ENCODE measurements at regions not wholly inside any gene's neighbourhood (a gene's known extent, or its start where the extent isn't known, plus 50 kb on each side); places are given as distances from the start of the nearest gene placed in this dataset.
"Not testable (repeated sequence)": the region's sequence is repeated elsewhere in the genome, so short reads cannot be mapped to it uniquely, and the experiment has no call there.

DNA sequence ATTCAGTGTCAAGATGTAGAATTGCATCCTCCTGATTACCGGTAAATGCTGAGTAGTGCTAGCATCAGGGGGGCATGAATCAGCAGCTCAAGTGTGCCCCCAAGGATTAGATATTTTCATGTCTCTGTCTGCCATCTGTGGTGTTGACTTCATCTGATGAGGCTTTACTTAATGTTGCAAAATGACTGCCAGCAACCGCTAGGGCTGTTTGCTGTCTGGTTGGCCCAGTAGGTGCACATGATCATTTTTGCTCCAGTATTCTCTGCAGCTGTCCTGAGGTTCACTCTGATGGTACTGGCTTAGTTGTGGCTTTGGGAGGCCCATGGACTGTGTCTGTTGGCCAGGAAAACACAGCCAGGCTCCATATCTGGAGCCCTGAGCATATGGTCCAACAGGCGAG lies 316.4 kb downstream of the SOX2 start:
- no peaks in the 10 kb centered on the region for H3K4me1 ChIP-seq (ENCODE audit: control insufficient read depth, insufficient read depth, low read length)
- ATAC-seq (no peak), DNase-seq (no peak)
- 72% methylated on average over 3 of the region's 3 CpGs for WGBS
- intact Hi-C loops (cut with DNase I) = no loop called here
- H3K27ac ChIP-seq (ENCODE audit: low read length) = no peak overlapping the region
- no peak overlapping the region for H3K4me3 ChIP-seq (ENCODE audit: low read length)
- no peaks in the 10 kb centered on the region for H3K9me3 ChIP-seq (ENCODE audit: control insufficient read depth, low read length)
- no peaks in the 10 kb centered on the region for H3K27me3 ChIP-seq (ENCODE audit: control insufficient read depth, insufficient read depth)

- intact Hi-C loops (cut with DNase I); ATAC-seq: not testable (repeated sequence)
- WGBS = 90% methylated on average over 1 of the region's 1 CpG
Measured at GRCh38 chr3:182034231-182034630, 322.5 kb downstream of the SOX2 start.

GRCh38 chr3:182035324-182035723 lies 323.6 kb downstream of the SOX2 start:
- no peaks in the 10 kb centered on the region for H3K9me3 ChIP-seq (ENCODE audit: control insufficient read depth, low read length)
- no peaks in the 10 kb centered on the region for H3K4me1 ChIP-seq (ENCODE audit: control insufficient read depth, insufficient read depth, low read length)
- intact Hi-C loops (cut with DNase I) = no loop called here
- DNase-seq = no peak
- no peak overlapping the region for H3K4me3 ChIP-seq (ENCODE audit: low read length)
- no peaks in the 10 kb centered on the region for H3K27me3 ChIP-seq (ENCODE audit: control insufficient read depth, insufficient read depth)
- 61% methylated on average over 3 of the region's 3 CpGs for WGBS
- ATAC-seq = no peak
- no peak overlapping the region for H3K27ac ChIP-seq (ENCODE audit: low read length)

More at GRCh38 chr3:182034231-182034630, 322.5 kb downstream of the SOX2 start:
- not testable (repeated sequence) for H3K4me1 ChIP-seq (ENCODE audit: control insufficient read depth, insufficient read depth, low read length); DNase-seq; H3K4me3 ChIP-seq (ENCODE audit: low read length); H3K27me3 ChIP-seq (ENCODE audit: control insufficient read depth, insufficient read depth); H3K9me3 ChIP-seq (ENCODE audit: control insufficient read depth, low read length); H3K27ac ChIP-seq (ENCODE audit: low read length)

- DNase-seq = no peak
- WGBS = 90% methylated on average over 1 of the region's 1 CpG
- Histone ChIP-seq H3K4me1 (ENCODE audit: control insufficient read depth, insufficient read depth, low read length) (no peaks in the 10 kb centered on the region), H3K27ac (ENCODE audit: low read length) (no peak overlapping the region), H3K4me3 (ENCODE audit: low read length) (no peak overlapping the region), H3K9me3 (ENCODE audit: control insufficient read depth, low read length) (no peaks in the 10 kb centered on the region), H3K27me3 (ENCODE audit: control insufficient read depth, insufficient read depth) (no peaks in the 10 kb centered on the region)
- intact Hi-C loops (cut with DNase I) = no loop called here
- no peak for ATAC-seq
Measured at GRCh38 chr3:182036382-182036781, 324.7 kb downstream of the SOX2 start.

DNA sequence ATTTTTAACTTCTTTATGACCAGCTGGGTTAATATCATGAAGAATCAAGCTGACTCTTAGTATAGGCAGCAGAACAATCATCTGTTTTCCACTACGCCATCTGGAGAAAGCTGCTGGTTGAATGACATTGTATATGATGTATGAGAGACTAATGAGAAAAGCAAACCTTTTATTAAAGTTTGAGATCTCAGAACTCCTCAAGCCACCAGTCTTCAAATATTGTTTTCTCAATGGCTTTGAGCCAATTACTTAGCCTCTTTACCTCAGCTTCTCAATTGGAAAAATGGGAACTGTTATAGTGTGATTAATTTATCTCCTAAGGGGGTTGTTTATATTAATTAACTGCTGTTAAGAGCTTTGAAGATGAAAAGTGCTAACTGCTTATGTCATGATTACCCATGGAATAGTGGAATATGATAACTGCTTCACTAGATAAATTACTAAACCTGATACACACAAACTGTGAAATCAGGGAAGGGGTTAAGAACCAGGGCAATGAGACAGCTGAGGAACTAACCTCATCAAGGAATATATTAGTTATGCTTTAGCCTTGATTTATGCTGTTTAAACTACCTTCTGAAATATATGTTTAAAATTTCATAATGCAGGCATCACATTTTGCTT lies 330.1 kb downstream of the SOX2 start:
- Histone ChIP-seq H3K4me3 (ENCODE audit: low read length) (no peak overlapping the region), H3K4me1 (ENCODE audit: control insufficient read depth, insufficient read depth, low read length) (no peaks in the 10 kb centered on the region), H3K27me3 (ENCODE audit: control insufficient read depth, insufficient read depth) (no peaks in the 10 kb centered on the region), H3K9me3 (ENCODE audit: control insufficient read depth, low read length) (no peaks in the 10 kb centered on the region), H3K27ac (ENCODE audit: low read length) (no peak overlapping the region)
- WGBS = 81% methylated on average over 1 of the region's 1 CpG
- no peak for DNase-seq
- intact Hi-C loops (cut with DNase I) = no loop called here
- ATAC-seq = no peak

- no peaks in the 10 kb centered on the region for H3K4me1 ChIP-seq (ENCODE audit: control insufficient read depth, insufficient read depth, low read length)
- no peak for ATAC-seq
- intact Hi-C loops (cut with DNase I) = no loop called here
- no peak overlapping the region for H3K27ac ChIP-seq (ENCODE audit: low read length)
- no peak for DNase-seq
- no peaks in the 10 kb centered on the region for H3K9me3 ChIP-seq (ENCODE audit: control insufficient read depth, low read length)
- H3K27me3 ChIP-seq (ENCODE audit: control insufficient read depth, insufficient read depth) = no peaks in the 10 kb centered on the region
- WGBS = 78% methylated on average over 2 of the region's 2 CpGs
- no peak overlapping the region for H3K4me3 ChIP-seq (ENCODE audit: low read length)
Measured at GRCh38 chr3:182045736-182046135, 334.0 kb downstream of the SOX2 start.

DNA sequence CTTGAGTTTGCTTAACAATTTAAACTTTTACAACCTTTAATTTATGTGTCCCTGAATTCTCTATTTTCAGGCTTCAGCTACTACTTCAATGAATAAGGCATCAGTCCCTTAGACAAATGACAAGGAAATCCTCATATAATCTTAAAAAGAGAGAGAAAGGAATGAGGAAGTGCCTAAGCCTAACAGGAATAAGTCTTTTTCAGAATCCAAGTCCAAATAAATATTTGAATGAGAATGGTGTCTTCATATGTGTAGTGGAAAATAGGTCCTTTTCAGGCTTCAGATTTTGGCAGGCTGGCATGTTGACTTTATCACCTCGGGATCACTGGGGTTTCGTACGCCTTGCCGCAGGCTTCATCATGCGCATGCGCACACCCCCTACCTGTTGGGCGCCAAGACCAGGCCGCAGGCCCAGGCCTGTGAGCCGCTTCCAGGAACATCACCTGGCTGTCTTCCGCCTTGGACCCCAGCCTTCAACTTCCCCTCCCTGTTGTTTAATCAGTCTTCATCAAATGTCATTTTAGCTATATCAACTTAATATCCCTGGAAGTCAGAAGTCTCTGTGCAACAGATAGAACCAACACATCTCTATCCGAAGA lies 334.5 kb downstream of the SOX2 start:
- Histone ChIP-seq H3K27me3 (ENCODE audit: control insufficient read depth, insufficient read depth) (no peaks in the 10 kb centered on the region), H3K4me1 (ENCODE audit: control insufficient read depth, insufficient read depth, low read length) (no peaks in the 10 kb centered on the region), H3K27ac (ENCODE audit: low read length) (no peak overlapping the region), H3K4me3 (ENCODE audit: low read length) (no peak overlapping the region), H3K9me3 (ENCODE audit: control insufficient read depth, low read length) (no peaks in the 10 kb centered on the region)
- intact Hi-C loops (cut with DNase I) = no loop called here
- ATAC-seq (no peak), DNase-seq (peak in 1 of 3 donors; percentile 24)
- WGBS = 67% methylated on average over 11 of the region's 11 CpGs

GRCh38 chr3:182050932-182051331 lies 339.2 kb downstream of the SOX2 start:
- no peaks in the 10 kb centered on the region for H3K27me3 ChIP-seq (ENCODE audit: control insufficient read depth, insufficient read depth)
- WGBS = 50% methylated on average over 3 of the region's 3 CpGs
- no peaks in the 10 kb centered on the region for H3K4me1 ChIP-seq (ENCODE audit: control insufficient read depth, insufficient read depth, low read length)
- no peaks in the 10 kb centered on the region for H3K9me3 ChIP-seq (ENCODE audit: control insufficient read depth, low read length)
- no peak overlapping the region for H3K4me3 ChIP-seq (ENCODE audit: low read length)
- H3K27ac ChIP-seq (ENCODE audit: low read length) = no peak overlapping the region
- no peak for DNase-seq
- intact Hi-C loops (cut with DNase I) = no loop called here
- no peak for ATAC-seq

DNA sequence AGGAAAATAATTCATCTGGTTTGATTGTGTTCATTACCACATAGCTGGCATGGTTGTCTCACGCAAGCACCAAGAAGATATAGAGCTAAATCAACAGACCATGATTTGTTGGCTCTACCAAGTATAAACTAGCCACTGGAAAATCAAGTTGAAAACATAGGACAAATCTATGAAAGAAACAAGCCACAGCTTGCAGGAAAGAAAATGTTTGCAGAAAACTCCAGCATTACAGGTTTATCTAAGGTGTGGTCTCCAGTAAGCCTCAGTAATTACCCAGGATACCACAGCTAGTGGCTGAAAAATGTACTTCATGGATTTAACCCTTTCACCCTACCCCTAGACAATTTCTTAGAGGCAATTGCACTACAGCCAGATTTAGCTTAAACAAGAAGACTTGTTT lies 340.6 kb downstream of the SOX2 start:
- no peak for ATAC-seq
- 86% methylated on average over 1 of the region's 1 CpG for WGBS
- no peaks in the 10 kb centered on the region for H3K9me3 ChIP-seq (ENCODE audit: control insufficient read depth, low read length)
- no peaks in the 10 kb centered on the region for H3K27me3 ChIP-seq (ENCODE audit: control insufficient read depth, insufficient read depth)
- no peak overlapping the region for H3K4me3 ChIP-seq (ENCODE audit: low read length)
- intact Hi-C loops (cut with DNase I) = no loop called here
- no peaks in the 10 kb centered on the region for H3K4me1 ChIP-seq (ENCODE audit: control insufficient read depth, insufficient read depth, low read length)
- no peak overlapping the region for H3K27ac ChIP-seq (ENCODE audit: low read length)
- no peak for DNase-seq

DNA sequence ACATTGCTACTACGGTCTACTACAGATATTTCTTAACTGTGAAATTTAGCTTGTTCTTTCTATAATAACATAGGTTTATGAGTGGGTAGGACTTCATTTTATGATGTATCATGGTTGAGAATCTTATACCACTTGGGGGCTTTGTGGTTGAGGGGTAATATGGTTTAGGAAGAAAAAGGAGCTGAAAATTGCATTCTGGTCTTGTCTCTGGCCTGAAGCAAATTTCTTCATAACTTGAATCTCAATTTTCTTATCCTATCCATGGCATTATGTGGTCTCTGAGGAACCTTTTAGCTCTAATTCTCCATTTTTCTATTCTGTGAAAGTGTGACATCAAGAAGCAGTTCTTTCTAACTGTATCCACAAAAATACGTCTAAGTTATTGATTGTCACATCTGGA lies 341.0 kb downstream of the SOX2 start:
- WGBS = 85% methylated on average over 2 of the region's 2 CpGs
- Histone ChIP-seq H3K27ac (ENCODE audit: low read length) (no peak overlapping the region), H3K4me1 (ENCODE audit: control insufficient read depth, insufficient read depth, low read length) (no peaks in the 10 kb centered on the region), H3K4me3 (ENCODE audit: low read length) (no peak overlapping the region), H3K27me3 (ENCODE audit: control insufficient read depth, insufficient read depth) (no peaks in the 10 kb centered on the region), H3K9me3 (ENCODE audit: control insufficient read depth, low read length) (no peaks in the 10 kb centered on the region)
- intact Hi-C loops (cut with DNase I) = no loop called here
- ATAC-seq = no peak
- DNase-seq = no peak

DNA sequence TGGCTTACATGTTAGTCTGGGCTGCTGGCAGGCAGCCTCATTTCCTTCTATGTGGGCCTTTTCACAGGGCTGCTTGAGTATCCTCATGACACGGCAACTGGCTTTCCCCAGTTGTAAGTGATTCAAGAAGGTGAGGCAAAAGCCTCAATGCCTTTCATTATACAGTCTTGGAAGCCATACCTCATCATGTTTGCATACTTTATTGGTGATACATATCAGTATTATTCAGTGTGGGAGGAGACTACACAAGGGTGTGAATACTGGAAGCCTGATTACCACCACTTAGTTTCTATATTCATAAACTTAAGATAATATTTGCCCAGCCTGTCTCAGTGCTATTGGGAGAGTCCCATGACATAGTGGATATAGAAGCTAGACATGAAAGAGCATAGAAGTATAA lies 346.8 kb downstream of the SOX2 start:
- DNase-seq (no peak), ATAC-seq (no peak)
- intact Hi-C loops (cut with DNase I) = no loop called here
- H3K27me3 ChIP-seq (ENCODE audit: control insufficient read depth, insufficient read depth) = no peaks in the 10 kb centered on the region
- no peaks in the 10 kb centered on the region for H3K9me3 ChIP-seq (ENCODE audit: control insufficient read depth, low read length)
- H3K4me3 ChIP-seq (ENCODE audit: low read length) = no peak overlapping the region
- 88% methylated on average over 1 of the region's 1 CpG for WGBS
- no peaks in the 10 kb centered on the region for H3K4me1 ChIP-seq (ENCODE audit: control insufficient read depth, insufficient read depth, low read length)
- H3K27ac ChIP-seq (ENCODE audit: low read length) = no peak overlapping the region

DNA sequence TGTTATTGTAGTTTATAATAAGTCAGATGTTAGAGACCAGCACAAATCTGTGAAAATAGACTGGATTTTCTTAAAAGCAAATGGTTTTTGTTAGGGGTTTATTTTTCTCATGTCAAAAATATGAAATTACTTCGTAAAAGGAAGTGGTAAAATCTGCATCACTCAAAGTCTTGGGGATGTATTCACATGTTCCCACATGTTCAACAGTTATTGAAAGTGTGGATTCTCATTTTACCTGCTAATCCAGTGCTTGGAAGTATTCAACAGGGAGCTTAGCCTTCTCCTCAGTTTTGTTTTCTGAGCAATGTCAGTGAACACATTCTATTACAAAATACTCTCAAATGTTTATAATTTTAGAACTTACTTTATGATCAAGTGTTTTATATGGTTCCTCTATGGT lies 352.0 kb downstream of the SOX2 start:
- Histone ChIP-seq H3K4me3 (ENCODE audit: low read length) (no peak overlapping the region), H3K9me3 (ENCODE audit: control insufficient read depth, low read length) (no peaks in the 10 kb centered on the region), H3K27me3 (ENCODE audit: control insufficient read depth, insufficient read depth) (no peaks in the 10 kb centered on the region), H3K4me1 (ENCODE audit: control insufficient read depth, insufficient read depth, low read length) (no peaks in the 10 kb centered on the region), H3K27ac (ENCODE audit: low read length) (no peak overlapping the region)
- intact Hi-C loops (cut with DNase I) = no loop called here
- DNase-seq (no peak), ATAC-seq (no peak)
- 43% methylated on average over 1 of the region's 1 CpG for WGBS
